ENCODE measurements at regions not wholly inside any gene's neighbourhood (a gene's known extent, or its start where the extent isn't known, plus 50 kb on each side); places are given as distances from the start of the nearest gene placed in this dataset.

- no peak for TF ChIP-seq CTCF (IDR thresholded peaks at IDR 0.05)
- TF ChIP-seq ZFX (IDR thresholded peaks at IDR 0.05; ENCODE audit: borderline replicate concordance), result no peak
Observed at GRCh38 chr18:51486735-51487366, 289.4 kb upstream of the MEX3C start.

Data from 22Rv1 (cell line).